Neural cell (in vitro differentiated cells): ENCODE measurements at regions not wholly inside any gene's neighbourhood (a gene's known extent, or its start where the extent isn't known, plus 50 kb on each side); places are given as distances from the start of the nearest gene placed in this dataset.

Experiments
- H2AFZ ChIP-seq: fragments of 200-600, 300-800 bp; sonication (generic), shearing (Covaris generic); 2 replicates; pipeline ENCODE4 v1.6.0; 2014; ENCODE audit warnings: low read depth, mild to moderate bottlenecking, antibody characterized with exemption, low read length, moderate library complexity
- H3F3A ChIP-seq: fragments of 200-600 bp; shearing (Covaris generic); 2 replicates; pipeline ENCODE4 v1.6.1; 2016; ENCODE audit warnings: mild to moderate bottlenecking, moderate library complexity, mixed read lengths, antibody characterized with exemption, low read length; ENCODE audit not compliant: insufficient read depth, poor library complexity, severe bottlenecking
- H3K27ac ChIP-seq: fragments of 200-600, 300-800 bp; sonication (generic), shearing (Covaris generic); 2 replicates; pipeline ENCODE4 v1.5.1; 2014; ENCODE audit warnings: mild to moderate bottlenecking, low read length, moderate library complexity
- H3K27me3 ChIP-seq: fragments of 300-800, 200-600 bp; sonication (generic), shearing (Covaris generic); 2 replicates; pipeline ENCODE4 v1.6.0; 2014; ENCODE audit warnings: mild to moderate bottlenecking, low read depth, low read length, moderate library complexity; ENCODE audit not compliant: insufficient read depth
- H3K36me3 ChIP-seq: fragments of 300-800, 200-600 bp; sonication (generic), shearing (Covaris generic); 2 replicates; pipeline ENCODE4 v1.5.1; 2014; ENCODE audit warnings: mild to moderate bottlenecking, antibody characterized with exemption, low read length, moderate library complexity; ENCODE audit not compliant: insufficient read depth
- H3K4me2 ChIP-seq: fragments of 300-800, 200-600 bp; sonication (generic), shearing (Covaris generic); 2 replicates; pipeline ENCODE4 v1.6.0; 2014; ENCODE audit warnings: mild to moderate bottlenecking, low read length
- H3K4me3 ChIP-seq: fragments of 300-800, 200-600 bp; sonication (generic), shearing (Covaris generic); 2 replicates; pipeline ENCODE4 v1.5.1; 2014; ENCODE audit warnings: mild to moderate bottlenecking, low read length, moderate library complexity
- H3K79me2 ChIP-seq: fragments of 200-600 bp; shearing (Covaris generic); replicated peaks from 2 replicates; pipeline ENCODE4 v1.6.0; 2014; ENCODE audit warnings: mild to moderate bottlenecking, low read length, moderate library complexity; ENCODE audit not compliant: insufficient read depth
- H3K9ac ChIP-seq: fragments of 300-800, 200-600 bp; sonication (generic), shearing (Covaris generic); 2 replicates; pipeline ENCODE4 v1.6.1; 2016; ENCODE audit warnings: mild to moderate bottlenecking, low read length, mixed read lengths
- H3K9me2 ChIP-seq: fragments of 200-600 bp; shearing (Covaris generic); 2 replicates; pipeline ENCODE4 v1.6.1; 2016; ENCODE audit warnings: mild to moderate bottlenecking, low read length, mixed read lengths; ENCODE audit not compliant: insufficient read depth
- H3K9me3 ChIP-seq: fragments of 200-600, 300-800 bp; sonication (generic), shearing (Covaris generic); 2 replicates; pipeline ENCODE4 v1.6.1; 2016; ENCODE audit warnings: mild to moderate bottlenecking, mixed run types, low read length, moderate library complexity, mixed read lengths
- H4K20me1 ChIP-seq: fragments of 200-600 bp; shearing (Covaris generic); 2 replicates; pipeline ENCODE4 v1.6.1; 2016; ENCODE audit warnings: mild to moderate bottlenecking, mixed run types; ENCODE audit not compliant: insufficient read depth
- EP300 ChIP-seq: fragments of 450-650 bp; conservative IDR thresholded peaks from 2 replicates; pipeline ENCODE4 v1.6.1; 2014; ENCODE audit warnings: antibody characterized with exemption, mild to moderate bottlenecking, moderate library complexity; ENCODE audit not compliant: poor library complexity, severe bottlenecking
- EZH2 ChIP-seq: fragments of 200-600, 300-800 bp; shearing (Covaris generic), sonication (generic); IDR thresholded peaks from 2 replicates; pipeline ENCODE4 v1.6.1; 2014; ENCODE audit warnings: antibody characterized with exemption, low read length, borderline replicate concordance, mild to moderate bottlenecking; ENCODE audit not compliant: insufficient read depth, poor library complexity, severe bottlenecking
- MXI1 ChIP-seq: fragments of 450-650 bp; conservative IDR thresholded peaks from 2 replicates; pipeline ENCODE4 v1.6.1; 2014; ENCODE audit warnings: antibody characterized with exemption, mild to moderate bottlenecking; ENCODE audit not compliant: poor library complexity, severe bottlenecking
- POLR2AphosphoS5 ChIP-seq: IDR thresholded peaks from 2 replicates; pipeline ENCODE4 v1.6.1; 2012
- RAD21 ChIP-seq: fragments of 450-650 bp; conservative IDR thresholded peaks from 2 replicates; pipeline ENCODE4 v1.6.1; 2014; ENCODE audit warnings: antibody characterized with exemption, mild to moderate bottlenecking, moderate library complexity
- SMC3 ChIP-seq: fragments of 450-650 bp; conservative IDR thresholded peaks from 2 replicates; pipeline ENCODE4 v1.6.1; 2014; ENCODE audit warnings: antibody characterized with exemption, mild to moderate bottlenecking, moderate library complexity; ENCODE audit not compliant: poor library complexity
- TAF1 ChIP-seq: IDR thresholded peaks from 2 replicates; pipeline ENCODE4 v1.6.1; 2012; ENCODE audit warnings: low read depth
- TF ChIP-seq, protein P1 (sequence below): IDR thresholded peaks from 2 replicates; pipeline ENCODE4 v1.6.1; 2012; ENCODE audit warnings: borderline replicate concordance
- TF ChIP-seq, protein P2 (sequence below): fragments of 450-650 bp; IDR thresholded peaks from 2 replicates; pipeline ENCODE4 v1.5.1; 2014; ENCODE audit warnings: antibody characterized with exemption, mild to moderate bottlenecking, moderate library complexity; ENCODE audit not compliant: poor library complexity, severe bottlenecking

DNA sequence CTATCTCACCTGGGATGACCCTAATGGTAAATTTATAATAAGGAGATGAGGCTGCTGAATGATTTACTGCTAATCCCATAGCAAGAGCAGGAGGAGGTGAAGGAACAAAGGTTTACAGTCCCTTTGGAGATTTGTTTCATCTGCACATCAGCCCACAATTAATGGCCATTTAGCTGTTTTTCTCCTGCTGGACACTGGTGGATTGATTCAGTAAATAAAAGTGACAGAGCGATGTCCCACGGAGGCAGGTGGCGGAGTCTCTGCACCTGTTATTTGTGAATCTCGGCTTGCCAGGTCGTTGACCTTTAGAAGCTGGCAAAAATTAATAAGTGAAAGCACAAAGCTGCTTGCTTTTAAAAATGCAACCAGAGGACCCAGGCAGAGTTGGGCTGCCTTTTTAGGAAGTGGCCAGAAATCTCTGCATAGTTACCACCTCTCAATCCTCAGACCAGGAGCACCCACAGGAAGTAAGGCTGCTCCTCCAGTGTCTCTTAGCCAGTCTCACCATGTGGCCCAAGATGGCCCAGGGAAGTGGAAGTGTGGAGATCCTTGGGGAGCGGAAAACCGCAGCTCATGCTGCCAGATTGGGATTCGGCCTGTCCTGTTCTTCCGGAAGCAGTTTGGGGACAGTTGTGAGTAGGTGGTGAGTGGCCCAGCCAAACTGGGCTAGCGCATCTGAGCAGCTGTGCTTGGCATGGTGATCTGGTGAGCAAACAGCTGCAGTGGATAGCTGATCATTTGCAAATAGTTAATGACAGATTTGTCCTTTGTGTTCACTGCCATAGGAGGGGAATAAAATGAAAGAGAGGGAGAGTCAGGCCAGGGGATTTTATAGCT, 1005.7 kb upstream of the PIK3C3 start:
- Histone ChIP-seq H3K9me2 (no peaks in the 10 kb centered on the region), H3K4me3 (no peak overlapping the region), H3K4me2 (no peak overlapping the region)

DNA sequence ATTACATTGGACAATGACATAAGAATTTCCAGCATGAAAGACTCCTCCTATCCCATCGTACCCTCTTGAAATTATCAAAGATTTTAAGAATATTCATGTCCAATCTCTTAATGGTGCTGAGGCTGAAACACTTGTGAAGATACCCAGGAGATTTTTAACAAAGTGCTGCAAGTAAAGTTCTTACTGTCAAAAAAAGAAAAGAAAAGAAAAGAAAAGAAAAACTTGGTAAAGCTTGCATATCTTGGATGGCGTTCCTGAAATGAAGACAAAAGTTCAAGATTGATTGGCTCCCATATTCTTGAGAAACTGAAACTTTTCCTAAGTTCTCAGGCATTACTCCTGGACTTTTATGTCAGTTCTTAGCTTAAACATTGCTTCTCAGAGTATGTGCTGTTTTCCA, 1010.5 kb upstream of the PIK3C3 start:
- Histone ChIP-seq H3K9me3 (no peaks in the 10 kb centered on the region), H3K4me3 (no peak overlapping the region), H3K27me3 (no peaks in the 10 kb centered on the region), H3K9me2 (no peaks in the 10 kb centered on the region), H3K9ac (no peak overlapping the region), H3K27ac (no peak overlapping the region), H3K4me2 (no peak overlapping the region), H3K36me3 (no peaks in the 10 kb centered on the region), H4K20me1 (no peaks in the 10 kb centered on the region), H3K79me2 (no peaks in the 10 kb centered on the region), H3F3A (no peaks in the 10 kb centered on the region), H2AFZ (no peak overlapping the region)
- TF ChIP-seq POLR2AphosphoS5 = no peak
- TF ChIP-seq EP300 = no peak
- TF ChIP-seq EZH2 = no peak
- TF ChIP-seq, protein P1, sequence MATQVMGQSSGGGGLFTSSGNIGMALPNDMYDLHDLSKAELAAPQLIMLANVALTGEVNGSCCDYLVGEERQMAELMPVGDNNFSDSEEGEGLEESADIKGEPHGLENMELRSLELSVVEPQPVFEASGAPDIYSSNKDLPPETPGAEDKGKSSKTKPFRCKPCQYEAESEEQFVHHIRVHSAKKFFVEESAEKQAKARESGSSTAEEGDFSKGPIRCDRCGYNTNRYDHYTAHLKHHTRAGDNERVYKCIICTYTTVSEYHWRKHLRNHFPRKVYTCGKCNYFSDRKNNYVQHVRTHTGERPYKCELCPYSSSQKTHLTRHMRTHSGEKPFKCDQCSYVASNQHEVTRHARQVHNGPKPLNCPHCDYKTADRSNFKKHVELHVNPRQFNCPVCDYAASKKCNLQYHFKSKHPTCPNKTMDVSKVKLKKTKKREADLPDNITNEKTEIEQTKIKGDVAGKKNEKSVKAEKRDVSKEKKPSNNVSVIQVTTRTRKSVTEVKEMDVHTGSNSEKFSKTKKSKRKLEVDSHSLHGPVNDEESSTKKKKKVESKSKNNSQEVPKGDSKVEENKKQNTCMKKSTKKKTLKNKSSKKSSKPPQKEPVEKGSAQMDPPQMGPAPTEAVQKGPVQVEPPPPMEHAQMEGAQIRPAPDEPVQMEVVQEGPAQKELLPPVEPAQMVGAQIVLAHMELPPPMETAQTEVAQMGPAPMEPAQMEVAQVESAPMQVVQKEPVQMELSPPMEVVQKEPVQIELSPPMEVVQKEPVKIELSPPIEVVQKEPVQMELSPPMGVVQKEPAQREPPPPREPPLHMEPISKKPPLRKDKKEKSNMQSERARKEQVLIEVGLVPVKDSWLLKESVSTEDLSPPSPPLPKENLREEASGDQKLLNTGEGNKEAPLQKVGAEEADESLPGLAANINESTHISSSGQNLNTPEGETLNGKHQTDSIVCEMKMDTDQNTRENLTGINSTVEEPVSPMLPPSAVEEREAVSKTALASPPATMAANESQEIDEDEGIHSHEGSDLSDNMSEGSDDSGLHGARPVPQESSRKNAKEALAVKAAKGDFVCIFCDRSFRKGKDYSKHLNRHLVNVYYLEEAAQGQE = no peak
- no peak for TF ChIP-seq TAF1
- TF ChIP-seq, protein P2, sequence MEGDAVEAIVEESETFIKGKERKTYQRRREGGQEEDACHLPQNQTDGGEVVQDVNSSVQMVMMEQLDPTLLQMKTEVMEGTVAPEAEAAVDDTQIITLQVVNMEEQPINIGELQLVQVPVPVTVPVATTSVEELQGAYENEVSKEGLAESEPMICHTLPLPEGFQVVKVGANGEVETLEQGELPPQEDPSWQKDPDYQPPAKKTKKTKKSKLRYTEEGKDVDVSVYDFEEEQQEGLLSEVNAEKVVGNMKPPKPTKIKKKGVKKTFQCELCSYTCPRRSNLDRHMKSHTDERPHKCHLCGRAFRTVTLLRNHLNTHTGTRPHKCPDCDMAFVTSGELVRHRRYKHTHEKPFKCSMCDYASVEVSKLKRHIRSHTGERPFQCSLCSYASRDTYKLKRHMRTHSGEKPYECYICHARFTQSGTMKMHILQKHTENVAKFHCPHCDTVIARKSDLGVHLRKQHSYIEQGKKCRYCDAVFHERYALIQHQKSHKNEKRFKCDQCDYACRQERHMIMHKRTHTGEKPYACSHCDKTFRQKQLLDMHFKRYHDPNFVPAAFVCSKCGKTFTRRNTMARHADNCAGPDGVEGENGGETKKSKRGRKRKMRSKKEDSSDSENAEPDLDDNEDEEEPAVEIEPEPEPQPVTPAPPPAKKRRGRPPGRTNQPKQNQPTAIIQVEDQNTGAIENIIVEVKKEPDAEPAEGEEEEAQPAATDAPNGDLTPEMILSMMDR = no peak
- TF ChIP-seq RAD21 = no peak
- no peak for TF ChIP-seq MXI1
- no peak for TF ChIP-seq SMC3

More for the DNA sequence above, 1005.7 kb upstream of the PIK3C3 start:
- Histone ChIP-seq H3K27ac (no peak overlapping the region), H3K27me3 (no peaks in the 10 kb centered on the region), H3K79me2 (no peaks in the 10 kb centered on the region), H3F3A (no peaks in the 10 kb centered on the region), H3K9me3 (no peaks in the 10 kb centered on the region), H3K9ac (no peak overlapping the region), H2AFZ (no peak overlapping the region), H4K20me1 (no peaks in the 10 kb centered on the region), H3K36me3 (no peaks in the 10 kb centered on the region)
- TF ChIP-seq EZH2 (no peak), RAD21 (no peak), SMC3 (no peak), TAF1 (no peak), POLR2AphosphoS5 (no peak), EP300 (no peak), MXI1 (no peak)
- TF ChIP-seq, protein P1 = no peak
- TF ChIP-seq, protein P2 = no peak
